ENCODE measurements at regions not wholly inside any gene's neighbourhood (a gene's known extent, or its start where the extent isn't known, plus 50 kb on each side); places are given as distances from the start of the nearest gene placed in this dataset.

- no peak overlapping the region for H3K23ac ChIP-seq (ENCODE audit: insufficient read length, low read depth, low read length)
- Mint-ChIP-seq H3K9me3 (no peaks in the 10 kb centered on the region), H3K27ac (no peak overlapping the region), H3K27me3 (ENCODE audit: low read depth) (peaks cover 2% of the 10 kb centered on the region; the same call in 1 of the 2 replicates), H3K4me1 (peaks cover 0 to 3% of the 10 kb centered on the region in 2 experiments; a peak in 1 of 4 replicates), H3K36me3 (ENCODE audit: insufficient read depth in 1 of 3, low read depth in 3 of 3) (no peaks in the 10 kb centered on the region), H3K4me3 (no peak overlapping the region)
- H2BK15ac ChIP-seq (ENCODE audit: low read depth, low read length), result no peak overlapping the region
- no peaks in the 10 kb centered on the region for H3K79me2 ChIP-seq (ENCODE audit: insufficient read depth, low read length)
- H3K14ac ChIP-seq (ENCODE audit: insufficient read depth, low read length), result no peak overlapping the region
- no peaks in the 10 kb centered on the region for H3K9me3 ChIP-seq (ENCODE audit: control insufficient read depth, low read depth, low read length)
- no peak overlapping the region for H2BK20ac ChIP-seq (ENCODE audit: low read depth, low read length, poor library complexity, severe bottlenecking)
- no peak overlapping the region for H4K5ac ChIP-seq (ENCODE audit: insufficient read length, low read depth, low read length)
- H3K79me1 ChIP-seq (ENCODE audit: insufficient read depth, low read depth, low read length, poor library complexity, severe bottlenecking), result no peaks in the 10 kb centered on the region
- WGBS (ENCODE audit: extremely low coverage, insufficient read length, low lambda C conversion rate), result no CpG with 5 or more reads among the region's 7 CpGs
- no peaks in the 10 kb centered on the region for H3K23me2 ChIP-seq (ENCODE audit: insufficient read length, low read depth, low read length, poor library complexity, severe bottlenecking)
- no peak overlapping the region for H3K9ac ChIP-seq (ENCODE audit: extremely low read depth, insufficient read length, low read length)
- H2AFZ ChIP-seq (ENCODE audit: low read length), result no peak overlapping the region
- H2BK120ac ChIP-seq (ENCODE audit: low read depth, low read length, poor library complexity, severe bottlenecking), result no peak overlapping the region
- H3K56ac ChIP-seq (ENCODE audit: insufficient read length, low read depth, low read length), result no peak overlapping the region
- no peaks in the 10 kb centered on the region for H4K20me1 ChIP-seq (ENCODE audit: control insufficient read depth, insufficient read depth, insufficient read length)
- no peak overlapping the region for H3K4ac ChIP-seq (ENCODE audit: low read depth, low read length)
- H3K18ac ChIP-seq (ENCODE audit: insufficient read length, low read depth, low read length), result no peak overlapping the region
- no peak overlapping the region for H2BK12ac ChIP-seq (ENCODE audit: insufficient read length, low read depth, low read length)
- no peak for TF ChIP-seq CTCF (conservative IDR thresholded peaks at IDR 0.05)
- no peak overlapping the region for H2AK5ac ChIP-seq (ENCODE audit: insufficient read length, low read length)
- H3K4me2 ChIP-seq (ENCODE audit: insufficient read depth, insufficient read length, low read length), result no peak overlapping the region
- H3T11ph ChIP-seq (ENCODE audit: low read length), result no peak overlapping the region
- no peaks in the 10 kb centered on the region for H3K27me3 ChIP-seq (ENCODE audit: insufficient read depth, low read length)
- no peak overlapping the region for H2BK5ac ChIP-seq (ENCODE audit: insufficient read length, low read length)
- no peak overlapping the region for H4K91ac ChIP-seq (ENCODE audit: insufficient read length, low read depth, low read length)
- no peak overlapping the region for H4K8ac ChIP-seq (replicated peaks; ENCODE audit: insufficient read length, low read depth, low read length)
- no peak for DNase-seq
- H3K27ac ChIP-seq (ENCODE audit: insufficient read length, low read depth, low read length), result no peak overlapping the region
- no peaks in the 10 kb centered on the region for H3K4me1 ChIP-seq (ENCODE audit: insufficient read depth, low read length)
Measured at GRCh38 chr15:47620960-47621681, 96.2 kb upstream of the SEMA6D start.

All from H9 (cell line).